HepG2 (cell line): ENCODE measurements at regions not wholly inside any gene's neighbourhood (a gene's known extent, or its start where the extent isn't known, plus 50 kb on each side); places are given as distances from the start of the nearest gene placed in this dataset.

Experiments used
- ATAC-seq: fragments of 200-7000 bp; cut with Tn5 transposase; 3 replicates; pipeline ENCODE4 v1.9.1; 2020; ENCODE audit warnings: mild to moderate bottlenecking, moderate library complexity
- BruUV-seq: library from RNA; stranded (reverse); fragments of 400-500 nt; replicated peaks from 2 replicates; lab custom pipeline; 2021; lab: Mats Ljungman, UMichigan
- CTCF ChIA-PET: fragments of 300-600 bp; formaldehyde crosslinking; extraction: SDS; loops from one replicate; lab custom pipeline; 2021; ENCODE audit warnings: low total read pairs, inconsistent platforms, low intra/inter-chr PET ratio; lab: Yijun Ruan, JAX
- POLR2A ChIA-PET: fragments of 350-600 bp; sonication (Branson Sonifier 250); formaldehyde crosslinking; loops from one replicate; lab custom pipeline; 2020; ENCODE audit warnings: antibody characterized with exemption, inconsistent platforms; lab: Yijun Ruan, JAX
- DNase-seq: peaks from one replicate; pipeline ENCODE4 v3.0.0-alpha.2; 2015; ENCODE audit warnings: low spot score
- FAIRE-seq: peaks from 3 replicates; lab custom pipeline; 2011; peaks lifted over from hg19 to GRCh38; lab: Jason Lieb, UNC
- H2AFZ ChIP-seq: one replicate; pipeline ENCODE4 v1.6.1; 2011; ENCODE audit warnings: low read length, inconsistent platforms
- H3K27ac ChIP-seq: fragments of 300-600 bp; 3 replicates; pipeline ENCODE4 v1.8.0; 2011; ENCODE audit warnings: mixed run types, mild to moderate bottlenecking, mixed read lengths, low read length, inconsistent platforms; ENCODE audit not compliant: insufficient read depth; ENCODE audit errors: extremely low read length
- H3K27me3 ChIP-seq, 2 experiments: fragments of 200-600 bp in 1 of 2; 2 replicates in 1 of 2; 3 replicates in 1 of 2; pipeline versions ENCODE4 v1.6.0 to v1.8.0; 2011; ENCODE audit warnings: low read length in 2 of 2, mild to moderate bottlenecking in 2 of 2, moderate library complexity in 2 of 2, inconsistent platforms in 1 of 2; ENCODE audit not compliant: insufficient read depth in 2 of 2, control insufficient read depth in 1 of 2
- H3K36me3 ChIP-seq, 2 experiments: fragments of 200-600 bp in 1 of 2; replicated peaks in 1 of 2; 2 replicates in 1 of 2; 3 replicates in 1 of 2; pipeline versions ENCODE4 v1.5.1 to v1.8.0; 2011; ENCODE audit warnings: low read length in 2 of 2, inconsistent platforms in 1 of 2; ENCODE audit not compliant: insufficient read depth in 2 of 2, control insufficient read depth in 1 of 2
- H3K4me1 ChIP-seq: 2 replicates; pipeline ENCODE4 v1.5.1; 2012; ENCODE audit warnings: low read length, inconsistent platforms; ENCODE audit not compliant: insufficient read depth
- H3K4me2 ChIP-seq: 2 replicates; pipeline ENCODE4 v1.6.0; 2011; ENCODE audit warnings: low read depth, low read length, inconsistent platforms
- H3K4me3 ChIP-seq, 3 experiments: fragments of 200-600 bp in 1 of 3; sonication (generic), shearing (Covaris generic) in 1 of 3; replicated peaks in 1 of 3; 2 replicates each; pipeline ENCODE4 v1.5.1; 2011 to 2016; ENCODE audit warnings: low read length in 3 of 3, inconsistent platforms in 2 of 3, low read depth in 2 of 3, mild to moderate bottlenecking in 2 of 3, control low read depth in 1 of 3, mixed read lengths in 1 of 3; ENCODE audit not compliant: insufficient read depth in 1 of 3
- H3K79me2 ChIP-seq: one replicate; pipeline ENCODE4 v1.6.1; 2011; ENCODE audit warnings: low read length, inconsistent platforms; ENCODE audit not compliant: insufficient read depth
- H3K9ac ChIP-seq: 2 replicates; pipeline ENCODE4 v1.6.0; 2011; ENCODE audit warnings: mild to moderate bottlenecking, low read depth, low read length, inconsistent platforms; ENCODE audit not compliant: insufficient read depth
- H3K9me3 ChIP-seq: 2 replicates; pipeline ENCODE4 v1.5.1; 2012; ENCODE audit warnings: mild to moderate bottlenecking, low read length
- H4K20me1 ChIP-seq: 2 replicates; pipeline ENCODE4 v1.6.0; 2011; ENCODE audit warnings: inconsistent platforms, mild to moderate bottlenecking, low read length, moderate library complexity; ENCODE audit not compliant: insufficient read depth
- AHR ChIP-seq: IDR thresholded peaks from 2 replicates; pipeline ENCODE4 v1.6.1; 2018; ENCODE audit warnings: missing genetic modification reagents, missing compliant biosample characterization
- HOXA7 ChIP-seq: sonication (generic); formaldehyde crosslinking; IDR thresholded peaks from 2 replicates; pipeline ENCODE4 v1.8.1; 2022; ENCODE audit warnings: mild to moderate bottlenecking, missing genetic modification reagents, moderate library complexity
- ZSCAN25 ChIP-seq: sonication (generic); formaldehyde crosslinking; IDR thresholded peaks from 2 replicates; pipeline ENCODE4 v1.8.0; 2022; ENCODE audit warnings: mild to moderate bottlenecking, missing genetic modification reagents
- WGBS: methylation state at CpG from one replicate; pipeline ENCODE4 v1.1.6; 2017; ENCODE audit warnings: low lambda C conversion rate; 5-methylcytosine and 5-hydroxymethylcytosine counted together
- in situ Hi-C: cut with HindIII; loops from 2 replicates; pipeline ENCODE4 v1.10.0; 2017; ENCODE audit warnings: low pct_unique_long_range_greater_than_20kb; ENCODE audit not compliant: extremely low pct_ligation_motif_present
- intact Hi-C: fragments of 100-400 bp; cut with micrococcal nuclease; formaldehyde crosslinking; loops from one replicate; pipeline ENCODE4 v1.10.0; 2022; ENCODE audit not compliant: unreplicated experiment
- TF ChIP-seq, protein P1 (sequence below): IDR thresholded peaks from 2 replicates; pipeline ENCODE4 v1.6.1; 2016; ENCODE audit warnings: low read depth, missing genetic modification reagents, missing compliant biosample characterization
- TF ChIP-seq, protein P2 (sequence below): sonication (generic); formaldehyde crosslinking; IDR thresholded peaks from 2 replicates; pipeline ENCODE4 v1.8.0; 2022; ENCODE audit warnings: mild to moderate bottlenecking, missing genetic modification reagents

DNA sequence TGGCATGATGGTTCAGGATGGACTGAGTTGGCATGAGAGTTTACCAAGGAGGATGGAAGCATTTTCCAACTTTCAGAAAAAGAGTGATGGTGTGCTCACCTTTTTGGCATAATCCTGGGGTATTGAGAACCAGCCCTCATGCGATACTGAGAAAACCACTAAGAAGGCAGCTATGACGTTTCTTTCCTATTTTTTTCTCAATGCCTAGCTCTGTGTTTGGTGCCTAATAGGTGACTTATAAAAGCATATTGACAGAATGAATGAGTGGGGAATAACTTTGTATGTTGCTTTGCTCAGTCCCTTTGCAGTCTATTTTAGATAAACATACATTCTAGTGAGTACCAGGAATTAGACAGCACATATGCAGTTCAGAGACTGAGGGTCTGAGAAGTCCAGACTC, 816.3 kb downstream of the DHX35 start:
- ChIA-PET POLR2A (no interaction called here), CTCF (no interaction called here)
- no peaks in the 10 kb centered on the region for H4K20me1 ChIP-seq
- no peaks in the 10 kb centered on the region for H3K27me3 ChIP-seq
- H3K9ac ChIP-seq = no peak overlapping the region
- in situ Hi-C loops (no loop called here), intact Hi-C loops (no loop called here)
- no peak overlapping the region for H3K4me2 ChIP-seq
- WGBS = 24% methylated on average over 2 of the region's 2 CpGs
- ATAC-seq (no peak), FAIRE-seq (no peak), DNase-seq (no peak)
- no peak overlapping the region for H3K4me3 ChIP-seq
- no TSS peak for BruUV-seq
- H2AFZ ChIP-seq = no peak overlapping the region
- peaks cover 86% of the 10 kb centered on the region for H3K9me3 ChIP-seq
- TF ChIP-seq AHR (CRISPR knock-in tag) = no peak
- no peak for TF ChIP-seq ZSCAN25 (CRISPR knock-in tag)
- TF ChIP-seq, protein P1, sequence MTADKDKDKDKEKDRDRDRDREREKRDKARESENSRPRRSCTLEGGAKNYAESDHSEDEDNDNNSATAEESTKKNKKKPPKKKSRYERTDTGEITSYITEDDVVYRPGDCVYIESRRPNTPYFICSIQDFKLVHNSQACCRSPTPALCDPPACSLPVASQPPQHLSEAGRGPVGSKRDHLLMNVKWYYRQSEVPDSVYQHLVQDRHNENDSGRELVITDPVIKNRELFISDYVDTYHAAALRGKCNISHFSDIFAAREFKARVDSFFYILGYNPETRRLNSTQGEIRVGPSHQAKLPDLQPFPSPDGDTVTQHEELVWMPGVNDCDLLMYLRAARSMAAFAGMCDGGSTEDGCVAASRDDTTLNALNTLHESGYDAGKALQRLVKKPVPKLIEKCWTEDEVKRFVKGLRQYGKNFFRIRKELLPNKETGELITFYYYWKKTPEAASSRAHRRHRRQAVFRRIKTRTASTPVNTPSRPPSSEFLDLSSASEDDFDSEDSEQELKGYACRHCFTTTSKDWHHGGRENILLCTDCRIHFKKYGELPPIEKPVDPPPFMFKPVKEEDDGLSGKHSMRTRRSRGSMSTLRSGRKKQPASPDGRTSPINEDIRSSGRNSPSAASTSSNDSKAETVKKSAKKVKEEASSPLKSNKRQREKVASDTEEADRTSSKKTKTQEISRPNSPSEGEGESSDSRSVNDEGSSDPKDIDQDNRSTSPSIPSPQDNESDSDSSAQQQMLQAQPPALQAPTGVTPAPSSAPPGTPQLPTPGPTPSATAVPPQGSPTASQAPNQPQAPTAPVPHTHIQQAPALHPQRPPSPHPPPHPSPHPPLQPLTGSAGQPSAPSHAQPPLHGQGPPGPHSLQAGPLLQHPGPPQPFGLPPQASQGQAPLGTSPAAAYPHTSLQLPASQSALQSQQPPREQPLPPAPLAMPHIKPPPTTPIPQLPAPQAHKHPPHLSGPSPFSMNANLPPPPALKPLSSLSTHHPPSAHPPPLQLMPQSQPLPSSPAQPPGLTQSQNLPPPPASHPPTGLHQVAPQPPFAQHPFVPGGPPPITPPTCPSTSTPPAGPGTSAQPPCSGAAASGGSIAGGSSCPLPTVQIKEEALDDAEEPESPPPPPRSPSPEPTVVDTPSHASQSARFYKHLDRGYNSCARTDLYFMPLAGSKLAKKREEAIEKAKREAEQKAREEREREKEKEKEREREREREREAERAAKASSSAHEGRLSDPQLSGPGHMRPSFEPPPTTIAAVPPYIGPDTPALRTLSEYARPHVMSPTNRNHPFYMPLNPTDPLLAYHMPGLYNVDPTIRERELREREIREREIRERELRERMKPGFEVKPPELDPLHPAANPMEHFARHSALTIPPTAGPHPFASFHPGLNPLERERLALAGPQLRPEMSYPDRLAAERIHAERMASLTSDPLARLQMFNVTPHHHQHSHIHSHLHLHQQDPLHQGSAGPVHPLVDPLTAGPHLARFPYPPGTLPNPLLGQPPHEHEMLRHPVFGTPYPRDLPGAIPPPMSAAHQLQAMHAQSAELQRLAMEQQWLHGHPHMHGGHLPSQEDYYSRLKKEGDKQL (CRISPR knock-in tag) = no peak
- TF ChIP-seq HOXA7 (CRISPR knock-in tag) = no peak
- TF ChIP-seq, protein P2, sequence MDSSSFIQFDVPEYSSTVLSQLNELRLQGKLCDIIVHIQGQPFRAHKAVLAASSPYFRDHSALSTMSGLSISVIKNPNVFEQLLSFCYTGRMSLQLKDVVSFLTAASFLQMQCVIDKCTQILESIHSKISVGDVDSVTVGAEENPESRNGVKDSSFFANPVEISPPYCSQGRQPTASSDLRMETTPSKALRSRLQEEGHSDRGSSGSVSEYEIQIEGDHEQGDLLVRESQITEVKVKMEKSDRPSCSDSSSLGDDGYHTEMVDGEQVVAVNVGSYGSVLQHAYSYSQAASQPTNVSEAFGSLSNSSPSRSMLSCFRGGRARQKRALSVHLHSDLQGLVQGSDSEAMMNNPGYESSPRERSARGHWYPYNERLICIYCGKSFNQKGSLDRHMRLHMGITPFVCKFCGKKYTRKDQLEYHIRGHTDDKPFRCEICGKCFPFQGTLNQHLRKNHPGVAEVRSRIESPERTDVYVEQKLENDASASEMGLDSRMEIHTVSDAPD = no peak
- H3K36me3 ChIP-seq = no peaks in the 10 kb centered on the region
- H3K27ac ChIP-seq = no peak overlapping the region
- H3K4me1 ChIP-seq = no peaks in the 10 kb centered on the region
- H3K79me2 ChIP-seq = no peaks in the 10 kb centered on the region
